HG03442 (cell line): ENCODE measurements at regions not wholly inside any gene's neighbourhood (a gene's known extent, or its start where the extent isn't known, plus 50 kb on each side); places are given as distances from the start of the nearest gene placed in this dataset.

Experiments
- ATAC-seq: cut with Tn5 transposase; IDR thresholded peaks from one replicate; pipeline ENCODE4 v1.9.1; 2021; ENCODE audit warnings: mild to moderate bottlenecking, moderate library complexity; ENCODE audit not compliant: unreplicated experiment

GRCh38 chr2:120826716-120827410, 91.2 kb downstream of the GLI2 start:
- ATAC-seq: no peak

GRCh38 chr2:120828066-120828465, 92.4 kb downstream of the GLI2 start:
- no peak for ATAC-seq

- ATAC-seq: no peak
Measured at GRCh38 chr2:120828829-120829632, 93.4 kb downstream of the GLI2 start.

- no peak for ATAC-seq
Measured at GRCh38 chr2:120829633-120830025, 94.0 kb downstream of the GLI2 start.

- ATAC-seq: no peak
Measured at GRCh38 chr2:120830096-120830830, 94.6 kb downstream of the GLI2 start.

GRCh38 chr2:120831086-120831485, 95.4 kb downstream of the GLI2 start:
- ATAC-seq: no peak

- no peak for ATAC-seq
Measured at GRCh38 chr2:120831891-120832290, 96.2 kb downstream of the GLI2 start.

GRCh38 chr2:120832296-120833070, 96.8 kb downstream of the GLI2 start:
- ATAC-seq: no peak

GRCh38 chr2:120833127-120833675, 97.5 kb downstream of the GLI2 start:
- ATAC-seq: no peak

- no peak for ATAC-seq
Measured at GRCh38 chr2:120834206-120834605, 98.5 kb downstream of the GLI2 start.

GRCh38 chr2:120836281-120836680, 100.6 kb downstream of the GLI2 start:
- no peak for ATAC-seq

GRCh38 chr2:120840795-120841487, 105.3 kb downstream of the GLI2 start:
- no peak for ATAC-seq

- ATAC-seq: no peak
Measured at GRCh38 chr2:120842456-120843439, 107.1 kb downstream of the GLI2 start.

GRCh38 chr2:120844070-120844738, 108.5 kb downstream of the GLI2 start:
- no peak for ATAC-seq

- no peak for ATAC-seq
Measured at GRCh38 chr2:120845277-120845676, 109.6 kb downstream of the GLI2 start.

GRCh38 chr2:120846406-120847095, 110.9 kb downstream of the GLI2 start:
- ATAC-seq: no peak

GRCh38 chr2:120847700-120848321, 112.1 kb downstream of the GLI2 start:
- ATAC-seq: no peak
